Stomach (tissue), 4 donors: ENCODE measurements at regions not wholly inside any gene's neighbourhood (a gene's known extent, or its start where the extent isn't known, plus 50 kb on each side); places are given as distances from the start of the nearest gene placed in this dataset.

Experiments
- EP300 ChIP-seq: sonication (generic); formaldehyde crosslinking; IDR thresholded peaks from one replicate; pipeline ENCODE4 v1.6.1; 2017; ENCODE audit warnings: antibody characterized with exemption
- POLR2AphosphoS5 ChIP-seq, 3 donors: sonication (generic); formaldehyde crosslinking; IDR thresholded peaks; one replicate each; pipeline ENCODE4 v1.6.1; 2016; ENCODE audit warnings: antibody characterized with exemption in 3 of 3

DNA sequence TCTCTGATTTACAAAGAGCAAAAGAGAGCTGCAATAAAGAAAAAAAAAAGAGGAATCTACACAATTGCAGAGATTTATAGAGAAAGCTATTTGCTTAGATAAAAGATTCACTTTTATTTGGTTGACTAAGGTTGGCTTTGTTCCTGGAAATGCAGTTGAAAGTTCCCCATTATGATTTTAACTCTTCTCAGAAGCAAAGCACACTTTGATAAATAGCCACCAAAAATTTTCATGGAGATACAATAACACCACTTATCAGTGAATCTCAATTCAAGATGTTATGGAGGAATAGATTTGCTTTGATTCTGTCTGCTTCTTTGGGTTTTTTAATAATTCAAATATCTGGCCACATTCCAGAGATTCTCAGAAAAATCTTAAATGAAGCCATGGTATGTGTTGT, 88.5 kb upstream of the ANO3 start:
- no peak for TF ChIP-seq POLR2AphosphoS5 (IDR thresholded peaks at IDR 0.05)
- no peak for TF ChIP-seq EP300
